Astrocyte (in vitro differentiated cells and primary cell): ENCODE measurements at regions not wholly inside any gene's neighbourhood (a gene's known extent, or its start where the extent isn't known, plus 50 kb on each side); places are given as distances from the start of the nearest gene placed in this dataset.

ENCODE experiments used
- DNase-seq: peaks from one replicate; pipeline ENCODE4 v3.0.0-alpha.2; 2010; ENCODE audit warnings: low read depth
- FAIRE-seq: peaks from 2 replicates; lab custom pipeline; 2011; peaks lifted over from hg19 to GRCh38; lab: Jason Lieb, UNC
- H2AFZ ChIP-seq: 2 replicates; pipeline ENCODE4 v1.6.0; 2012; ENCODE audit warnings: low read depth, low read length, inconsistent platforms
- H3K27ac ChIP-seq: 2 replicates; pipeline ENCODE4 v1.5.1; 2011; ENCODE audit warnings: low read depth, low read length, inconsistent platforms
- H3K27me3 ChIP-seq: 2 replicates; pipeline ENCODE4 v1.6.0; 2011; ENCODE audit warnings: low read length, inconsistent platforms; ENCODE audit not compliant: insufficient read depth
- H3K36me3 ChIP-seq: 2 replicates; pipeline ENCODE4 v1.5.1; 2011; ENCODE audit warnings: low read length, inconsistent platforms; ENCODE audit not compliant: insufficient read depth
- H3K4me1 ChIP-seq: 2 replicates; pipeline ENCODE4 v1.5.1; 2011; ENCODE audit warnings: low read length, inconsistent platforms; ENCODE audit not compliant: insufficient read depth
- H3K4me2 ChIP-seq: 2 replicates; pipeline ENCODE4 v1.6.0; 2012; ENCODE audit warnings: low read length, inconsistent platforms
- H3K4me3 ChIP-seq: 2 replicates; pipeline ENCODE4 v1.5.1; 2011; ENCODE audit warnings: low read depth, mild to moderate bottlenecking, low read length, inconsistent platforms; ENCODE audit not compliant: insufficient read depth
- H3K79me2 ChIP-seq: 2 replicates; pipeline ENCODE4 v1.6.0; 2012; ENCODE audit warnings: mild to moderate bottlenecking, low read length, inconsistent platforms; ENCODE audit not compliant: insufficient read depth
- H3K9ac ChIP-seq: 2 replicates; pipeline ENCODE4 v1.6.0; 2012; ENCODE audit warnings: mild to moderate bottlenecking, low read length, inconsistent platforms
- H3K9me3 ChIP-seq: 2 replicates; pipeline ENCODE4 v1.5.1; 2012; ENCODE audit warnings: low read depth, mild to moderate bottlenecking, low read length, inconsistent platforms; ENCODE audit not compliant: insufficient read depth
- H4K20me1 ChIP-seq: 2 replicates; pipeline ENCODE4 v1.6.0; 2012; ENCODE audit warnings: low read length, inconsistent platforms; ENCODE audit not compliant: insufficient read depth
- H3K27ac Mint-ChIP-seq: one replicate; pipeline ENCODE4 v1.8.0; 2021; ENCODE audit warnings: mild to moderate bottlenecking, mixed read lengths; ENCODE audit not compliant: unreplicated experiment
- H3K27me3 Mint-ChIP-seq: one replicate; pipeline ENCODE4 v1.8.0; 2021; ENCODE audit warnings: low read depth, mixed read lengths; ENCODE audit not compliant: unreplicated experiment
- H3K36me3 Mint-ChIP-seq: one replicate; pipeline ENCODE4 v1.8.0; 2021; ENCODE audit warnings: low read depth, mixed read lengths; ENCODE audit not compliant: unreplicated experiment
- H3K4me1 Mint-ChIP-seq: one replicate; pipeline ENCODE4 v1.8.0; 2021; ENCODE audit warnings: low read depth, mixed read lengths; ENCODE audit not compliant: unreplicated experiment
- H3K4me3 Mint-ChIP-seq: one replicate; pipeline ENCODE4 v1.8.0; 2021; ENCODE audit warnings: mild to moderate bottlenecking, moderate library complexity, mixed read lengths; ENCODE audit not compliant: unreplicated experiment
- H3K9me3 Mint-ChIP-seq: one replicate; pipeline ENCODE4 v1.8.0; 2021; ENCODE audit warnings: mild to moderate bottlenecking, mixed read lengths; ENCODE audit not compliant: unreplicated experiment
- EZH2 ChIP-seq: IDR thresholded peaks from 2 replicates; pipeline ENCODE4 v1.6.1; 2012; ENCODE audit warnings: mild to moderate bottlenecking, low read length, inconsistent platforms; ENCODE audit not compliant: insufficient read depth
- TF ChIP-seq, protein P1 (sequence below): IDR thresholded peaks from 2 replicates; pipeline ENCODE4 v1.5.1; 2011; ENCODE audit warnings: low read depth, mild to moderate bottlenecking, inconsistent platforms, low read length, moderate library complexity; ENCODE audit not compliant: insufficient read depth

DNA sequence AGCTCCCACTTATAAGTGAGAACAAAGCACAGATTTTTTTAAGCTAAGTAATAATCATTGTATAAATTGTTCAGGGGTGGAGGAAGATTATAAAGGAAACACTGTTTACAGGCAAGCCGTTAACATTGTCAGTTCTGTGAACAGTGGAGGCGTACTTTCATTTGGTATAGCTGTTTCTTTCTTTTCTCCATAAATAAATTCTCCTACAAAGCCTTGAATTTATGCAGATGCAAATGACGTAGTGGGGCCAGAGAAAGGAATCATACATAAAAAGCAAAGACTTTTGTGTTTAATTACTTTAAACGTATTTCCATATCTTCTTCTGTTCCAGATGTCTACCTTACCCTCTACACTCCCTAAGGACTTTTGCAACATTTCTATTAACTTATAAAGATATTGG, 914.9 kb downstream of the ZPLD1 start:
- H2AFZ ChIP-seq: no peak overlapping the region
- H3K27ac ChIP-seq: no peak overlapping the region
- no peak overlapping the region for H3K4me3 Mint-ChIP-seq
- no peak overlapping the region for H3K4me2 ChIP-seq
- no peaks in the 10 kb centered on the region for H3K27me3 Mint-ChIP-seq
- no peak overlapping the region for H3K27ac Mint-ChIP-seq
- H3K27me3 ChIP-seq: no peaks in the 10 kb centered on the region
- no peak overlapping the region for H3K4me3 ChIP-seq
- H3K9me3 Mint-ChIP-seq: no peaks in the 10 kb centered on the region
- H3K36me3 Mint-ChIP-seq: no peaks in the 10 kb centered on the region
- no peak overlapping the region for H3K9ac ChIP-seq
- no peaks in the 10 kb centered on the region for H3K9me3 ChIP-seq
- no peaks in the 10 kb centered on the region for H4K20me1 ChIP-seq
- H3K79me2 ChIP-seq: no peaks in the 10 kb centered on the region
- H3K4me1 Mint-ChIP-seq: no peaks in the 10 kb centered on the region
- FAIRE-seq (no peak), DNase-seq (no peak)
- TF ChIP-seq, protein P1, sequence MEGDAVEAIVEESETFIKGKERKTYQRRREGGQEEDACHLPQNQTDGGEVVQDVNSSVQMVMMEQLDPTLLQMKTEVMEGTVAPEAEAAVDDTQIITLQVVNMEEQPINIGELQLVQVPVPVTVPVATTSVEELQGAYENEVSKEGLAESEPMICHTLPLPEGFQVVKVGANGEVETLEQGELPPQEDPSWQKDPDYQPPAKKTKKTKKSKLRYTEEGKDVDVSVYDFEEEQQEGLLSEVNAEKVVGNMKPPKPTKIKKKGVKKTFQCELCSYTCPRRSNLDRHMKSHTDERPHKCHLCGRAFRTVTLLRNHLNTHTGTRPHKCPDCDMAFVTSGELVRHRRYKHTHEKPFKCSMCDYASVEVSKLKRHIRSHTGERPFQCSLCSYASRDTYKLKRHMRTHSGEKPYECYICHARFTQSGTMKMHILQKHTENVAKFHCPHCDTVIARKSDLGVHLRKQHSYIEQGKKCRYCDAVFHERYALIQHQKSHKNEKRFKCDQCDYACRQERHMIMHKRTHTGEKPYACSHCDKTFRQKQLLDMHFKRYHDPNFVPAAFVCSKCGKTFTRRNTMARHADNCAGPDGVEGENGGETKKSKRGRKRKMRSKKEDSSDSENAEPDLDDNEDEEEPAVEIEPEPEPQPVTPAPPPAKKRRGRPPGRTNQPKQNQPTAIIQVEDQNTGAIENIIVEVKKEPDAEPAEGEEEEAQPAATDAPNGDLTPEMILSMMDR: no peak
- no peak for TF ChIP-seq EZH2
- H3K4me1 ChIP-seq: no peaks in the 10 kb centered on the region
- no peaks in the 10 kb centered on the region for H3K36me3 ChIP-seq

GRCh38 chr3:103365467-103365866, 930.7 kb downstream of the ZPLD1 start:
- H3K4me3 ChIP-seq: no peak overlapping the region
- H3K27me3 Mint-ChIP-seq: no peaks in the 10 kb centered on the region
- H3K4me3 Mint-ChIP-seq: no peak overlapping the region
- H3K36me3 ChIP-seq: no peaks in the 10 kb centered on the region
- DNase-seq: no peak
- no peaks in the 10 kb centered on the region for H3K27me3 ChIP-seq
- H3K9me3 ChIP-seq: no peaks in the 10 kb centered on the region
- H3K4me1 Mint-ChIP-seq: no peaks in the 10 kb centered on the region
- FAIRE-seq: no peak
- no peak overlapping the region for H3K27ac ChIP-seq
- no peak overlapping the region for H3K9ac ChIP-seq
- no peaks in the 10 kb centered on the region for H3K4me1 ChIP-seq
- no peak overlapping the region for H3K4me2 ChIP-seq
- no peak overlapping the region for H3K27ac Mint-ChIP-seq
- H3K79me2 ChIP-seq: no peaks in the 10 kb centered on the region
- TF ChIP-seq EZH2: no peak
- TF ChIP-seq, protein P1: no peak
- H4K20me1 ChIP-seq: no peaks in the 10 kb centered on the region
- no peak overlapping the region for H2AFZ ChIP-seq
- H3K36me3 Mint-ChIP-seq: no peaks in the 10 kb centered on the region
- no peaks in the 10 kb centered on the region for H3K9me3 Mint-ChIP-seq

- Mint-ChIP-seq H3K27me3 (no peaks in the 10 kb centered on the region), H3K27ac (no peak overlapping the region), H3K4me1 (no peaks in the 10 kb centered on the region), H3K9me3 (no peaks in the 10 kb centered on the region), H3K4me3 (no peak overlapping the region), H3K36me3 (no peaks in the 10 kb centered on the region)
- Histone ChIP-seq H3K4me2 (no peak overlapping the region), H3K27ac (no peak overlapping the region), H2AFZ (no peak overlapping the region), H3K4me1 (no peaks in the 10 kb centered on the region), H3K9me3 (no peaks in the 10 kb centered on the region), H3K4me3 (no peak overlapping the region), H3K79me2 (no peaks in the 10 kb centered on the region), H4K20me1 (no peaks in the 10 kb centered on the region), H3K36me3 (no peaks in the 10 kb centered on the region), H3K9ac (no peak overlapping the region), H3K27me3 (no peaks in the 10 kb centered on the region)
- FAIRE-seq: no peak
- no peak for TF ChIP-seq EZH2
- TF ChIP-seq, protein P1: no peak
- DNase-seq: no peak
Observed at GRCh38 chr3:103367481-103367880, 932.7 kb downstream of the ZPLD1 start.
